GM19395 (cell line): ENCODE measurements at regions not wholly inside any gene's neighbourhood (a gene's known extent, or its start where the extent isn't known, plus 50 kb on each side); places are given as distances from the start of the nearest gene placed in this dataset.
"Not testable (repeated sequence)": the region's sequence is repeated elsewhere in the genome, so short reads cannot be mapped to it uniquely, and the experiment has no call there.

Experiments used
- ATAC-seq: cut with Tn5 transposase; IDR thresholded peaks from one replicate; pipeline ENCODE4 v1.9.1; 2021; ENCODE audit warnings: mild to moderate bottlenecking, moderate library complexity; ENCODE audit not compliant: unreplicated experiment

DNA sequence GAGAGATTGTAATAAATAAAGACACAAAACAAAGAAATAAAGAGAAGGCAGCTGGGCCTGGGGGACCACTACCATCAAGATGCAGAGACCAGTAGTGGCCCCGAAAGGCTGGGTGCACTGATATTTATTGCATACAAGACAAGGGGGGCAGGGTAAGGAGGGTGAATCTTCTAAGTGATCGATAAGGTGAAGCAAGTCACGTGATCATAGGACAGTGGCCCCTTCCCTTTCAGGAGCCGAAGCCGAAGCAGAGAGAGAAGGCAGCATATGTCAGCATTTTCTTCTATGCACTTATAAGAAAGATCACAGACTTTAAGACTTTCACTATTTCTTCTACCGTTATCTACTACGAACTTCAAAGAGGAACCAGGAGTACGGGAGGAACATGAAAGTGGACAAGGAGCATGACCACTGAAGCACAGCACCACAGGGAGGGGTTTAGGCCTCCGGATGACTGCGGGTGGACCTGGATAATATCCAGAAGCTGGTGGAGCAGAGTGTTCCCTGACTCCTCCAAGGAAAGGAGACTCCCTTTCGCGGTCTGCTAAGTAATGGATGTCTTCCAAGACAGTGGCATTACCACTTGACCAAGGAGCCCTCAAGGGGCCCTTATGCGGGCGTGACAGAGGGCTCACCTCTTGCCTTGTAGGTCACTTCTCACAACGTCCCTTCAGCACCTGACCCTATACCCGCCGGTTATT lies 126.4 kb downstream of the RBM46 start:
- ATAC-seq, result not testable (repeated sequence)

DNA sequence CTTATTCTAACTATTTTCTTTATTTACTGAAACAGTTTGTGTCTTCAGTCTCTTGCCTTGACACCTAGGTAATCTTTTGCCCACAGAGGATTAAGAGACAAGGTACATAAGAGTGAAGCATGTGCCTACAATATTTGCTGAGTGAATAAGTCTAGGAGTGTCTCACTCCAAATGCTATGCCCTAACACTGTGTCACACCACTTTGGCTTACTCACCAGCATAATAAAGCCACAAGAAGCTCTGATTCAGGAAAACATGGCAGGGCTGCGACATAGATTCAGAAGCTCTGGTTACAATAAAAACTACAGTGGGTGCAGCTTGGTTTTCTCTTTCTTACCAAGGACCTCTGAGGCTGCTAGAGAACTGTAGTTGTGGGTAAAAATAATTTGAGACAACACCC lies 127.1 kb downstream of the RBM46 start:
- ATAC-seq, result no peak

DNA sequence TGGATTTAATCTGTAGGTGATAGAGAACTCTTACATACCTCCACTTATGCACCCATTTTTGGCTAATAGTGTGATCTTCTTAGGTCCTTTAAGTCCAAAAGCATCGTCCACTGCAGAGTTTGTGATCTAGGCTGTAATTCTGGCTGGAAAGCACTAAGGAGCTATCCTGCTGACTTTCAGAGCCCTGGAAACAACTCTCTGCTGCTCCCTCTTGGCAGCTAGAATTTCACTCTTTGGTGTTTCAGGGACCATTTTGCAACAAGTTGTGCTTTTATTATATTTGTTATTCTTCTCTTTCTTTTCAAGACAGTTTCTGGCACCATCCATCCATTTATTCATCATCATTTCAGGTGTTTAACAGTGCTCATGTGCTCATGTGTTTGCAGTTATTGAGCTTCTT lies 130.0 kb downstream of the RBM46 start:
- ATAC-seq, result no peak

DNA sequence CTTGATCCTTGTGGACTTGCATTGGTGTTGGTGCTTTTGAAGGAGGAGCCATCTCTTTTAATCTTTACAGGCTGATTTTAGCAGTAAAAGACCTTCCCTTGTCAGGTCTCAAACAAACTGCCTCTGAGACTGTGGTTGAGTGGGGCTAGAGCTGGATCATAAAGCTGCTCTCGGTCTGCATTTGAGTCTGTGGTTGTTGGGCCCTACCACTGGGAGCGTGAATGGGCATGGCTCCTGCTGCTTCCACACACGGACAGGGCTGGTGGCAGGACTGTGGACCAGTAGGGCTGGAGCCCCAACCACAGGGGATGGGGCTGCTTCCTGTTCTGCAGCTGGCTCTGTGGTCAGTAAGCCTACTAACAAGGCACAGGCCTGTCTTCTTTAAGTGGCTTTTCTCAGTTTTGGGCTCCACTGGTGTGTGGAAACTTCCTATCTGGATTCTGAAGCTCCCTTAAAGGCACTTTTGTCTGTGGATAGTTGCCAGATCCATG lies 130.6 kb downstream of the RBM46 start:
- ATAC-seq, result no peak

DNA sequence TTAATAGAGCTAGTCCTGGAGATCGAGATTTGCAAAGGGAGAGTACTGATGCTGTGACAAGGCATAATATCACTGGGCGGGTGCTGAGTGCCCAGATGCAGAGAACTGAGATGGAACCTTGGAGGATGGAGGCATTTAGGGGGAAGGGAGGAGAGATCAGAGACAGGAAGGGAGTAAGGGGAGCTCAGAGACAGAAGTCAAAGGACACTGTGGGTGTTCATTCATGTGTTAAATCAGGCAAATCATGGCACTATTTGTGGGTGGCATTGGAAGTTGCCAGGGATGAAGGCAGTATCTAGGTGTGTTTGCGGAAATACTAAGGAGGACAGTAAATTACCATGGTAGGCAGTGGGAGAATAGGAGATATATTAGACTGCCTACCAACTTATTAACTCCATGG lies 135.0 kb downstream of the RBM46 start:
- no peak for ATAC-seq

DNA sequence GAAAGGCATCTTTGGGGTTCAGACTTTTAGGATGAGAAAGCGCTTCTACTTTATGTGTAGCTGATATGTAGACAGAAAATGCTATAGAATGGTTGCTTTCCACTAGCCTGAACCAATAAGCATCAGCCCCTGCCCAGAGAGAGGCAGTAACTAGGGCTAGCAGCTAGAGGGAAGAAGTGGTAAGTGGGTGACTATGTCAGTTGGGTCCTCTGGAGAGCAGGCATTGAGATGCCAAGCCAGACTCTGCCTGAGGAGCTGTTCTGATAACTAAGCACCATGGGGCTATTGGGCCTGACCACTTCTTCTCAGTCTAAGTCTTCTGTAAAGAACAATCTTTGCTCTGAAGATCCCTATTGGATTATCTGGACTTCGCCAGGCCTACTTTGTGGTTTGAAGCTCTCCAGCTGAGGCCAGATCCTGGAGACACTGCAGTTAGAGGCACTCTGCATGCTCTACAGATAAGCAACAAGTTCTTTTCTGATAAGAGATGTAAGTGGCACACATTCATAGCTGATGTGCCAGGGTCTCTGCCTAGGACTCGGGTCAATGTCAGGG lies 146.1 kb downstream of the RBM46 start:
- no peak for ATAC-seq

DNA sequence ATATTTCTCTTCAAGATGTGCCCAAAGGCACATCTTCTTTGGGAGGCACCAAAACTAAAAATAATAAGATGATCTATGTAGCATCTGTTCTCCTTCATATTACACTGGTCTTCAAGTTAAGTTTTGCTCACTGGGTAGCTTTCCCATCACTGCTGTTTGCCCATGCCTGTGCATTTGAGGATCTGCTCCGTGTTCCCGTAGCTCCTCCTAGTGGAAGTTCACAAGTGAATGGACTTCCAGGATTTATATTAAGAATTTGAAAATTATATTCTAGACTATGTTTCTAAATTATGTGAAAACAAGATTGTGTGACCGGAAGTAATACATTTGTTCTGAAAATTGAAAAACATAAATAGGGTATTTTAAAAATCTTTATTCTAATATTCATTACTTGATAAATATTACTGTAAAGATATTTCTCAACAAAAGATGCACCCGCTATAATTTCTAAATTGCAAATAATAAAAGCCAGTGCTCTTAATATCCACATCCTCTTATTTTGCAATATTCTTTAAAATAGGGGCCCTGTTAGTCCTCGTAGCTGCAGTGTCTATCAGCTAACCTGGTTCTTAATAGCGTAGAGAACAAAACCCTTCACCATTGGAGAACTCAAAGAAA lies 147.7 kb downstream of the RBM46 start:
- ATAC-seq, result no peak

DNA sequence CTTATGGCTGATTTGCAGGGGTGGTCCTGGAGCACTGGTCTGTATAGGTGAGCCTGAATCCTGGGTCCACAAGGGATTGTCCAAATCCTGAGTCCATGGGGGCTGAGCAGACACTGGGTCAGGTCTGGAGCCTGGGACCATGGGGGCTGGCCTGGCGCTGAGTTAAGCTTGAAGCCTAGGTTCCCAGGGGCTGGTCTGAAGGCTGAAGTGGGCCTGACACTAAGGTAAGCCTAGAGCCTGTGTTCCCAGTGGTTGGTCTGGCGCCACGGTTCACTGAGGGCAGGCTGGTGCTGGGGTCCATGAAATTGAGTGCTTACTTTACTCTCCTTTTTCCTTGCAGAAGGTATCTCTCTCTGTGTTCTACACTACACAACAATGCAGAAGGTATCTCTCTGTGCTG lies 155.8 kb downstream of the RBM46 start:
- ATAC-seq, result no peak

DNA sequence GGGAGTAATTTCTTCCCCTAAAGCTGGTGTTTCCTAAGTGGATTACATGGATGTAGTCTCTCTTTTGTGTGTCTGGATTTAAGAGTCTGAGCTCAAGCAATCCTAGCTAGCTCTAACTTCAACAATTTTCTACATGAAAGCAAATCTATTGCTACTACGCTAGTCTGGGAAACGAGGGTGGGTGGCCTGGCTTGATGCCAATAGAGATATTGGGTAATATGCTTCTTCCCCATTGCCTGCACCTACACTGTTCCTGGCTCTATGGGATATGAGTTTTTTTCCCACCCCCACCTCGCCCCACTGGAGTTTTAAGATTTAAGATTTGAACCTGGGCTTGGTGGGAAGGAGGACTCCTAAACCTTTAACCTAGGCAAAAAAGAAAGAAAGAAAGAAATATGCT lies 158.8 kb downstream of the RBM46 start:
- ATAC-seq, result no peak

DNA sequence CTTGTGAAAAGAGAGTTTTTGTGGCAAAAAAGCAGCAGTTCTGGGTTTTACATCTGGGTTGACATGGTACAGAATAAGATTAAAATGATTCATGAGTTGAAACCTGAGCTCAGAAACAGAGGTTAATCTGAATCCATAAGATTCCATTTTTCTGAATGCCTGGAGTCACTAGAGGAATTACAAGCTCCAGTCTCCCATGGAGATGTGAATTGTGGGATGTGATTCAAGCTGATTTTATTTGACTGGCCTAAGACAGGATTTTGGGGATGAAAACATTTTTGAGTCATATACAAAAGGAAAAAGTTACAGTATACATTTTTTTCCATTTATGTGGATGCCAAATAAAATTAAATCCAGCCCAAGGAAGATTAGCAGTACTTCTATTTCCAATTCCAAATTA lies 161.1 kb downstream of the RBM46 start:
- ATAC-seq, result no peak

DNA sequence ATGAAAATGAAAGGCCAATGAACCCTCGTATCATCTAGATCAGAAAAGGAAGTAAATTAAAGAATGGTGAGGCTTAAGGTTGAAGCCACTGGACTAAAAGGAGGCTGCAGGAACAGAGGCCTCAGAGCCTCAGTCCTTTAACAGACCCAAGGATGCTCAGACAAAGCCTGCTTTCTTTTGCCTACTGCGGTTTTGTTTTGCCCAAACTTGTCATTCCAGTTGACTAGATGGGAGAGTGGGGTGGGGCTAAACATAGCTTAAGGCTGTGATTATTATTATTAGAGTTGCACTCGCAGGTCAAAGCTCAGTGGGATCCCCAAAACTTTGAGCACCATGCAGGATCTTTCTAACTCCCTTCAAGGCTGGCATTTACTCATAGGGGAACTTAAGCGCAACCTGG lies 163.9 kb downstream of the RBM46 start:
- ATAC-seq, result no peak

DNA sequence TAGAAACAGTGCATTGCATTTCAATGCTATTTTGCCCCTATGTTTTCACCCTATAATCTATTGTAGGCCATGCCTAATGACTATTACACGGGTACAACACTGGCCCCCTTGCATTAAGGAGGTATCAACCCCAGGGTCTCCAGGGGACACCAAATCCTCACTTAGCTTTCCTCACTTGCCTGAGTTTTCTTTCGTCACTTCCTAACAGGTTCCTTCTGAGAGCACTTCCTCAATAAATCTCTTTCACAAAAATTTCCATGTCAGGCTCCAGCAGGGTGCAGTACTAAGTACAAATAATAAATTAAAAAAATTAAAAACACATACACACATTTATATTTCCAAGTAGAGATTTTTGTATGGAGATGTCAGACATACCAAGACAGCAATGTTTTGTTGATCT lies 165.0 kb downstream of the RBM46 start:
- ATAC-seq, result no peak

DNA sequence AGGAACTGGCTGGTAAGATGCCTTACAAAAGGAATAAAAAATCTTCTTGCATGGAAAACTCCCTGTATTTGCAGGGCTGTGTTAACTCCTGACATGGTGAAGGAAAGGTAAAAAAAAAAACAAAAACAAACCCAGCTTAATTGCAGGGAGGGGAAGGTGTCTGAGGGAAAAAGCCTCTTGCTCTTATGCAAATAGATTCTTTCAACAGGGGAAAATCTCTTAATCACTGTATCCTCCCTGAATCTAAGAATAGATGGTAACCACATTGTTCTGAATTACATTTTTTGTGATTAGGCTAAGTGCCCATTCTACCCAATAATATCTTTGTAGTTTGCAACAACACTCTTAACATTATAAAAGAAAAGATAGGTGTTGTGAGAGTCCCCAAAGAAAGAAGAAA lies 172.6 kb downstream of the RBM46 start:
- ATAC-seq, result no peak

DNA sequence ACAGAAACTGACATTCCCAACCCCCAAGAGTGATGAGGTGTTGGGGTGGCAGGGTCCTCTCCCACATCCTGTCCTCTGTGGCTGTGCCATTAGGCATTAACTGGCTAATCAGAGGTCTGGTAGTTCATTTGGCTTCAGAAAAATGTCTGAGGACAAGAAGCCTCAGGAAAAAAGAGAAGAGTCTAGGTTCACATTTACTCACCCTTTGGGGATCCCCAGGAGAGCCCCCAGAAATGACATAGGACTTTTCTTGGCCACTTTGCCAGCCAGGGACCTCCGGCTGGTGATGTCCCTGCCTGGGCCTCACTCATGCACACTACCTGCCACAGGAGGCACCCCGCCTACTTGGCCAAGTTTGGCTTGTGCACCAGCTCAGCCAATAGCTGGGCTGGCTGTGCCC lies 173.0 kb downstream of the RBM46 start:
- no peak for ATAC-seq

DNA sequence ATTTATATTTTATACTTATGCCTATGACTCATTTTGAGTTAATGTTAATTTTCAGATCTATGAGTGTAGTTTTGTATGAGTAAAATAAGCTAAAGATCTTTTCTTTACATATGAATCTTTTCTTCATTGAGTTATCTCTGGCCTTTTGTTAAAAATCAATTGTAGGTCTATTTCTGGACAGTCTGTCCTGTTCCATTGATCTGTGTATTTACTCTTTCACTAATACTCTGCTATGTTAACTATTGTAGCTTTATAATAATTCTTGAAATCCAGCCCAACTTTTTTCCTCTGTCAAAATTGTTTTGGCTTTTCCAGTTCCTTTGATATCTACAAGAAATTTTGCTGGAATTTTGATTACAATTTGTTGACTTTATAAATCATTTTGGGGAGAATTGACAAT lies 177.0 kb downstream of the RBM46 start:
- no peak for ATAC-seq

DNA sequence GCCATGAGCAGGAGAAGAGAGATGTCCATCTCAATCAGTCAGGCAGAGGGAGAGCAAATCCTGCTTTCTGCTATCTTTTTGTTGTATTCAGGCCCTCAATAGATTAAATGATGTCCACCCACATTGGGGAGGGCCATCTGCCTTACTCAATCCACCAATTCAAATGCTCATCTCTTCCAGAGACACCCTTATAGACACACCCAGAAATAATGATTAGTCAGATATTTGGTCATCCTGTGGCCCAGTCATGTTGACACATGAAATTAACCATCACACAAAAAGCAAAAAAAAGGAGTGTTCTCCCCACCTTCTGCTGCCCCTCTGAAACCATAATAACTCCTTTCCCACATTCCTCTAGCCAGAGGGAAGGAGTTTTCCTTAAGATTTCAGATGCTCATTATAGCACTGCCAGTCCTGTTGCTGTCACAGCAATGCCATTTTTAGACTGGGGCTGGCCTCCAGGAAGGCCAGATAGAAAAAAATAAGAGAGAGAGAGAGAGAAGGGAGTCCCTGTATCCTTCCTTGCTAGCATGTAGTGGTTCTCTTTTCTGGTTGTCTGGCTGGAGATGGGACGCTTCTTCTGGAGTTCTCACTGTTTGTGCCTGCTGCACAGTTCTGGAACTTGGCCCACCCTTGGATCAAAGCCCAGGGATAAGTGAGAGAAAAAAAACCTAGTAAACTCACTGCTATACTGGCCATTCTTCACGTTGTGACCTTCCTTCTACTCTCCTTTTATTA lies 177.7 kb downstream of the RBM46 start:
- no peak for ATAC-seq

DNA sequence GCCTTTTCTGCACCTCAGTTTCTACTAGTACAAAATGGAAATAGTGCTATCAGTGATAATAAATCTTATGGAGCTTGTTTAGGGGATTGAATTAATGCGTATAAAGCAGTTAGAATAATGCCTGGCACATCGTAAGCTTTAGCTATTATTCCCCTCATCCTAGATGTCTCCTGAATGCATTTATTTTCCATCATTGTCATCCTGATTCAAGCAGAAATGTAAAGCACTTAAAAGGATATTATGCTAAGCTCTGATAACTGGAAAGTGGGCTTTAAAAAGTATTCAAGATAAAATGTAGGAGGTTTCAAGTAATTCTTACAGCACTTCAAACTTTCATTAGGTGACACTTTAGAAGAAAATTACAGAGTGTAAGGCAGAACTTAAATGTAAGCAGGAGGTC lies 178.7 kb downstream of the RBM46 start:
- no peak for ATAC-seq

DNA sequence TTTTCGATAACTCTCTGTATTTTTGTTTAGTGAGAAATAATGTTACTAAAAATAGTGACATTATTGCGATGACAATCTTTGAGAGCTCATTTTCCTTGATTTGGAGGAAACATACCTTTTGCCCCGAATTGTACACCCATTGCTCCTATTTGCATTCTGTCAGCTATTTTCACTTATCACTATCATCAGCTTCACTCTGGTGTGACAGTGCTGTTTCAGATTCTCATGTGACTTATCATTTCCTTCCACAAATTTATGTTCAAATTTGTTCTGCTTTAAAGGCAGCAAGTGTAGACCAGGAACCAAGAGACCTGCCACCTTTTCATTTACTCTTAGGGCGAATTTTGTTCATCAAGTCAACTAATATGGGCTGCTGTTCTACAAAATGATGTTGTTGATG lies 179.4 kb downstream of the RBM46 start:
- peak; percentile 58 for ATAC-seq

DNA sequence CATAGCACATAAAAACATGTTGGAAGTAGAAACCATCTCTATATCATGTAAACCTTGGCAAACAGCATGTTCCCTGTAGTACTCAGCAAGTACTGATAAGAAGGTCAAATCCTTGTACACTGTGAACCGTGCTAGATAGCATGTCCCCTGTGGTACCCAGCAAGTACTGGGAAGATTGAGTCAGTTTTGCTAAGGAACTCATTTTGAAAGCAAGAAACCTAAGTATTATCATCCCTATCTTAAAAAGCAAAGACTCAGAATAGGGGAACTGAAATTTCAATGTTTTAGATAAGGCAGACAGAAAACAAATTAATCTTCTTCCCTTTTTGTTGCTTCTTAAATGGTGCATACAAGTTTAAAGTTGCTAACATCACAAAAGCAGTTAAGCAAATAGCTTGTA lies 180.2 kb downstream of the RBM46 start:
- peak; percentile 96 for ATAC-seq

DNA sequence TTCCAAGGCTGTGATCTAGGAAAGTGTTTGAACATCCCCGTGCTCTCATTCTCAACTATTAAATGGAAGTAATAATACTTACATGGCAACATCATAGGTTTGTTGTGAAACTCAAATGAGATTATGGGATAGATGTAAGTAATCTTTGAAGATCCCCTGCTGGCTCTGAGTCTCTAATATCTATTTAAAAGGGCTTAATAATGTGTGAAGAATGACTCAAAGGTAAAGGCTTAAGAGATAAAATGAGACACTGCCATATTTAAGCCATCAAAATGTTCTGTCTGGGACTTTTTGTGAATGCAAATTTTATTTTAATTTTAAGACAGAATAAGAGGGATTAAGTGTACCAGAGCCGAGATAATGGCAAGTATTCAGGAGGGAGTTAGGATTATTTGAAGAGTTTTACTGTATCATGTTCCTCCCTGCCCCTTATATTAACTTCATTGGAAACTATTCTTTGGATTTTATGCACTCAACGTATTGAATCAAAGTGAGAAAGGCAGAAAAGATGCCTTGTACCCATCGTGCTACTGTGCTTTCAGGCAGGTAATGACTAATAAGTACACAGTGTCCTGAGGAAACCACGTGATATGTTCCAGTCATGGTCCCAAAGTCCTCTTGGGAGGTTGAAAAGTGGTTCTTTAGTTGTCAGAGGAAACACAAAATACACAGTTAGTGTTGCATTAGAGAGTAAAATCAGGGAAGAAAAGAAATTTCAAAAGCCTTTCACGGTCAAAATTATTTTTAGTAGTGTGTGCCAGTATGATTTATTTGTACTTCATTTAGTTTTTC lies 192.4 kb downstream of the RBM46 start:
- no peak for ATAC-seq

DNA sequence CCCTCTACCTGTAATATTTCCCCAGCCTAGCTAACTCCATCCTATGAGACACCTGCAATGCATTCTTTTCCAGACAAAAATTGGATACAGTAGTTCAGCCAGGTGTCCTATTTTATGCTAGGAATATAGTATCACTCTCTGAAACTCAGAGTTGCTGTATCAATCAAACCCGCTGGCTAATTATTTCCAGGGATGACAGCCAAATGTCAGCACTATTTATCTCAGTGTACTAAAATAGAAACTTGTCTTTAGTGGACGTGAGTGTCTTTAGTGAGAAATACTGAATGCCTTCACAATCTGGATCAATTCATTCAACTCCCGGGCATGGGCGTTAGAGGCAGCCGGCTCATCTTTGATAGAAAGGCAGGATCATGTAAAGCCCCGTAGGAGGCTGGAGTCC lies 196.2 kb downstream of the RBM46 start:
- ATAC-seq, result no peak
